HG02798 (cell line): ENCODE measurements at regions not wholly inside any gene's neighbourhood (a gene's known extent, or its start where the extent isn't known, plus 50 kb on each side); places are given as distances from the start of the nearest gene placed in this dataset.
"Not testable (repeated sequence)": the region's sequence is repeated elsewhere in the genome, so short reads cannot be mapped to it uniquely, and the experiment has no call there.

Experiments used
- ATAC-seq: cut with Tn5 transposase; IDR thresholded peaks from one replicate; pipeline ENCODE4 v1.9.1; 2021; ENCODE audit warnings: mild to moderate bottlenecking; ENCODE audit not compliant: unreplicated experiment, poor library complexity

GRCh38 chr10:90011281-90011680 lies 309.9 kb downstream of the KIF20B start:
- not testable (repeated sequence) for ATAC-seq

GRCh38 chr10:90018819-90019218 lies 317.4 kb downstream of the KIF20B start:
- ATAC-seq, result no peak

- ATAC-seq, result no peak
These were observed 319.1 kb downstream of the KIF20B start for GRCh38 chr10:90020506-90020905.

GRCh38 chr10:90023950-90024349 lies 322.6 kb downstream of the KIF20B start:
- ATAC-seq, result no peak

- no peak for ATAC-seq
These were observed 326.9 kb downstream of the KIF20B start for GRCh38 chr10:90028312-90028711.

DNA sequence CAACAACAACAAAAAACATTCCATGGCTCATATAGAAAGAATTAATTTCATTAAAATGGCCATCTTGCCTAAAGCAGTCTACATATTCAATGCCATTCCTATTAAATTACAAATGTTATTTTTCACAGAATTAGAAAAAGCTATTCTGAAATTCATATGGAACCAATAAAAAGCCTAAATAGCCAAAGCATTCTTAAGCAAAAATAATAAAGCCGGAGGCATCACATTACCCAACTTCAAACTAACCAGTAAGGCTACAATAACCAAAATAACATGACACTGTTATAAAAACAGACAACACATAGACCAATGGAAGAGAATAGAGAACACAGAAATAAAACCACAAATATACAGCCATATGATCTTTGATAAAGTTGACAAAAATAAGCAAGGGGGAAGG lies 330.4 kb downstream of the KIF20B start:
- ATAC-seq, result no peak

- no peak for ATAC-seq
These were observed 331.1 kb downstream of the KIF20B start for GRCh38 chr10:90032519-90032918.

GRCh38 chr10:90034862-90035261 lies 333.5 kb downstream of the KIF20B start:
- ATAC-seq, result not testable (repeated sequence)

GRCh38 chr10:90041585-90041984 lies 340.2 kb downstream of the KIF20B start:
- ATAC-seq, result no peak

DNA sequence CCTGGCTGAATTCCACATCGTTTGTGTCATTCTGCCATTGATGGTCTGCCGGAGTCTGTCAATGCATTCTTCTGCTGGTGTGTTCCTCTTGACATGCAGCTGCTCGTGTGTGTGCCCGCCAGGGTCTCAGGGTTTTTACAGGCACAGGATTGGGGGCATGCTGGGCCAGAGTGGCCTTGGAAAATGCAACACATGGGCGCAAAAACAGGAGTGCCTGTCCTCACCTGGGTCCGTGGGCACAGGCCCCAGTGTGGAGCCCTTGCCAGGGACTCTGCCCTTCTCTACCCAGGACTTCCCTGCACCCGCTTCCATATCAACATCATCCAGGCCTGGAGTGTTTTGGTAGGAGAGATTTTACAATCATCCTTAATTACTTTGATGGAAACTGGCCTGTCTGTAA lies 340.7 kb downstream of the KIF20B start:
- no peak for ATAC-seq

DNA sequence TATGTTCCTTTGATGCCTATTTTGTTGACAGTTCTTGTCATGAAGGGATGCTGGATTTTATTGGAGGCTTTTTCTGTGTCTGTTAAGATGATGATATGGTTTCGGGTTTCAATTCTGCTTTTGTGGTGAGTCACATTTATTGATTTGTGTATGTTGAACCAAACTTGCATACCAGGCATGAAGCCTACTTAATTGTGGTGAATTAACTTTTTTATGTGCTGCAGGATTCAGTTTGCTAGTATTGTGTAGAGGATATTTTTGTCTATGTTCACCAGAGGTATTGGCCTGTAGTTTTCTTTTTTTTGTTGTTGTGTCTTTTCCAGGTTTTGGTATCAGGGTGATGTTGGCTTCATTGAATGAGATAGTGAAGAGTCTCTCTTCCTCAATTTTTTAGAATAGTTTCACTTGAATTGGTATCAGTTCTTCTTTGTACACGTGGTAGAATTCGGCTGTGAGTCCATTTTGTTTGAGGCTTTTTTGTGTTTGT lies 345.9 kb downstream of the KIF20B start:
- peak; percentile 83 for ATAC-seq

DNA sequence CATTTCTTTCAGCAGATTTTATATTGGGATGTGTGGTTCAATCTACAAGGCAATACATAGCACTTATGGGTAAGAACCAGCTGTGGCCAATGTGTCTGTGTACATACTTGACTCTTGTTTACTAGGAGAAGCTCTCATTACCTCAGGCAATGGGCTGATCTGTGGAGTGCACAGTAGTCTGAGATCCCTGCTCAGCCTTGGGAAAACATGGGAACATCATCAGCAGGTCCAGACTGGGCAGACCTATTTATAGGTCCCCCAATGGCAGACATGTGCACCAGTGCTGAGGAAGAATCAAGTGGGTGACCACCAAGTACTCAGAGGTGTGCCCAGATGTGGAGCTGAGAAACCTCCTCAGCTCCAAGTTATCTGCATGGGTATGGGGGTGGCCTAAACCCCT lies 349.7 kb downstream of the KIF20B start:
- peak; percentile 7 for ATAC-seq

- peak; percentile 44 for ATAC-seq
These were observed 350.1 kb downstream of the KIF20B start for GRCh38 chr10:90051474-90051873.

DNA sequence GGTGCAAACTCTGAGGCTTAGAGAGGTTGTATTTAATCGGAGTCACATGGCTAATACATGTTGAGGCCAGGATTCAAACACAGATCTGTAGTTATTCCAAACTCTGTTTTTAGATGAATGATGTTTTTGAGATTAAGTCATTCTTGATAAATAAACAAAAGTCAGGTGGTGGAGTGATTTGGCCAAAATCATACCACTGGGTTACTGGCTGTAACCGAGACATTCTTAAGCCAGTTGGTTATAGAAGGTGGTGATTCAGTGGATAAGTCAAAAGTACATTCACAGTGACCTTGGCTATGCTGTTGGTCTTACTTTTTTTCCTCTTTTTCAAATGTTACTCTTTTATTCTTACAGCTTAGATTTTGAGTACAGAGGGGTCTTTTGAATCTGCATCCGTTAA lies 361.4 kb downstream of the KIF20B start:
- no peak for ATAC-seq

DNA sequence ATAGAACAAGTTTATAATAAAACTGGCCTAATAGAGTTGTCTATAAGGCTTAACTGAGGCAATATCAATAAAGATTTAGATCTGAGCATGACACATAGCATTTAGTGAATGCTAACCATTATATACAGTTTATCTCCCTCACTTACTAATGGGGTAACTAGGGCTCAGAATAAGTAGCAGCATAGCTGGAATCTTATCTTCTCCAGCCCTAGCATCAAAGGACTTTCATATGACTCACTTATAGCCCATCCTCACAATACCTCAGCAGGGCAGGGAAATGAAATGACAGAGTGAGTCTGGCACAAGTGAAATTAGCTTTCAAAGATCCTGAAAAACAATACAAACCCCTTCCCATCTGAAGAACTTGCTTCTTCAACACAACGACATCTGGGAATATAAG lies 362.9 kb downstream of the KIF20B start:
- no peak for ATAC-seq

- no peak for ATAC-seq
These were observed 365.0 kb downstream of the KIF20B start for GRCh38 chr10:90066435-90066834.

GRCh38 chr10:90075995-90076394 lies 374.6 kb downstream of the KIF20B start:
- ATAC-seq, result no peak

GRCh38 chr10:90079819-90080218 lies 378.4 kb downstream of the KIF20B start:
- no peak for ATAC-seq

- not testable (repeated sequence) for ATAC-seq
These were observed 385.3 kb downstream of the KIF20B start for GRCh38 chr10:90086606-90087190.

GRCh38 chr10:90087197-90088023 lies 386.0 kb downstream of the KIF20B start:
- ATAC-seq, result peak; percentile 100

DNA sequence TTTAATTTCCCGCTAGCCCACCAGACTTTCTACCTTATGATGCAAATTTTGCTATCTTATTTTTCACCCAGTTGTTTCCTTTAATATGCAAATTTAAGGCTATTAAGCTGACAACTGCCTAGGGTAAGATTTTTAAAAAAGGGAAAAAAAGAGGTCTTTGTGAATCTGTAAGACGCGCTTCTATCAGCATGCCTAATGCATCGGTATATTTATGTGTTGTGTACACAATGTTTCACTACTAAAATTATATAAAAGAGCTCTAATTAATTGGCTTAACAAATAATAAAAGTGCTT lies 386.6 kb downstream of the KIF20B start:
- no peak for ATAC-seq

DNA sequence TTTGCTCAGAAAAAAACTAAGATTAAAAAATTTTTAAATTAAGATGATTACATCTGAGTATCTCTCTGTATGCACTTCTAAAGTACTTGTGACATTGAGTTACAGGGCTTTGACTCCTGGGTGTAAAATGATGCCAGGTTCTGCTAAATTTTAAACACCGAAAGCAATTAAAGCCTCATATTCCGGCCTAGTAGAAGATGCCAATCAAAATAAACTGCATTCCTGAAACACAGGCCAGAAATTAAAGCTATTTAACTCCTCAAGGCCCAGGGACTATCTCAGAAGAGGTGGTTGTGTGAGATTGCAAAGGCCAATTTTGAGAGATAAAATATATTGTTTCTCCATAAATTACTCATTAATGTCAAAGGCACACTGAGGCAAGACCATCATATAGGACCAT lies 388.3 kb downstream of the KIF20B start:
- no peak for ATAC-seq
